GM12874 (cell line): ENCODE measurements at regions not wholly inside any gene's neighbourhood (a gene's known extent, or its start where the extent isn't known, plus 50 kb on each side); places are given as distances from the start of the nearest gene placed in this dataset.

Experiments
- TF ChIP-seq, protein P1 (sequence below): IDR thresholded peaks from 2 replicates; pipeline ENCODE4 v1.5.1; 2011; ENCODE audit warnings: low read depth, mild to moderate bottlenecking, control low read depth, low read length, moderate library complexity; ENCODE audit not compliant: insufficient read depth

DNA sequence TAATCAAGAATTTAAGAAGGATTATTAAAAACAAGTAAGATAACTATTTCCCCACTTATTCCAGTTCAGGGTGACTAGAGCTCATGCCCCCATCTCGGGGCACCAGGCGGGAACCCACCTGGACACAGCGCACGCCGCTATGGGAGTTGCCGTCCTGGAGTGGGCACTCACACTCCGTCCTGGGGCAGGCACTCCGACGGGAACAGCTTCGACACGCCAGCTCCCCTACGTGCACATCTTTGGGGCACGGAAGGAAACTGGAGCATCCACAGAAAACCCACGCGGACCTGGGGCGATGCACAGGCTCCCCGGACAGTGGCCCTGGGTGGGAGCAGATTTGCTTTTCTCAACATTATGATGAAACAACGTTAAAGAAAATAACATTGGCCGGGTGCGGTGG is 52.0 kb upstream of the GATA5 start:
- TF ChIP-seq, protein P1, sequence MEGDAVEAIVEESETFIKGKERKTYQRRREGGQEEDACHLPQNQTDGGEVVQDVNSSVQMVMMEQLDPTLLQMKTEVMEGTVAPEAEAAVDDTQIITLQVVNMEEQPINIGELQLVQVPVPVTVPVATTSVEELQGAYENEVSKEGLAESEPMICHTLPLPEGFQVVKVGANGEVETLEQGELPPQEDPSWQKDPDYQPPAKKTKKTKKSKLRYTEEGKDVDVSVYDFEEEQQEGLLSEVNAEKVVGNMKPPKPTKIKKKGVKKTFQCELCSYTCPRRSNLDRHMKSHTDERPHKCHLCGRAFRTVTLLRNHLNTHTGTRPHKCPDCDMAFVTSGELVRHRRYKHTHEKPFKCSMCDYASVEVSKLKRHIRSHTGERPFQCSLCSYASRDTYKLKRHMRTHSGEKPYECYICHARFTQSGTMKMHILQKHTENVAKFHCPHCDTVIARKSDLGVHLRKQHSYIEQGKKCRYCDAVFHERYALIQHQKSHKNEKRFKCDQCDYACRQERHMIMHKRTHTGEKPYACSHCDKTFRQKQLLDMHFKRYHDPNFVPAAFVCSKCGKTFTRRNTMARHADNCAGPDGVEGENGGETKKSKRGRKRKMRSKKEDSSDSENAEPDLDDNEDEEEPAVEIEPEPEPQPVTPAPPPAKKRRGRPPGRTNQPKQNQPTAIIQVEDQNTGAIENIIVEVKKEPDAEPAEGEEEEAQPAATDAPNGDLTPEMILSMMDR: no peak

DNA sequence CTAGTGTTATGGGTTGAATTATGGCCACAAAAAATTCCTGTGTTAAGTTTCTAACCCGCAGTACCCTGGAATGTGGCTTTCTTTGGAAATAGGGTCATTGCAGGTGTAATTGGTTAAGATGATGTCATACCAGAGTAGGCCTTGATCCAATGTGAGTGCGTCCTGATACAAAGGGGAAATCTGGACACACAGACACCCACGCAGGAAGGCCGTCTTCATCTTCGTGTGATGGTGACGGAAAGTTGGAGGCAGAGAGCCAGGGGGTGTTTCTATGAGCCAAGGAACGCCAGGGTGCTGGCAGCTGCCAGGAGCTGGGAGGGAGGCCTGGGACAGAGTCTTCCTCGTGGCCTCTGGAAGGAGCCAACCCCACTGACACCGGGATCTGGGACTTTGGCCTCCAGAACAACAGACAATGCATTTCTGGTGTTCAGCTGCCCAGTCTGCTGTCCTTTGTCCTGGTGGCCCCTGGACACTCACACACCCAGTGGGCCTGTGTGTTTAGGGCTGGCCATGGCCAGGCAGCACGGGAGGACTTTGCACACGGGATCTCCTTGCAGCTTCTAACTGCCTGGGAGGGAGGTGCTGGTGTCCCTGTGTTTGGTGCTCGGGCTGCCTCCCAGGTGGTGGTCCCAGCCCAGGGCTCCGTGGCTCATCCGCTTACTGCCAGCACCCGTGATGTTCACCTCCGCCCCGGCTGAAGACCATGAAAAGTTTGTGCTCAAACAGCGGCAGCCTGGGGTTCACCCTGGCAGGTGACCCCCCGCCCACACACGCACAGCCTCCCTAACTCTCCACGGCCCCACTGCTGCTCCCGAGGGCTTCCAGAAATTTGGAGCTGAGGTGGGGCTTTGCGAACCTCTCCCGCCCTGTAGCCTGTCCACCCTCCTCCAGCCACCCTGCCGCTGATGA is 53.4 kb upstream of the GATA5 start:
- TF ChIP-seq, protein P1: no peak

DNA sequence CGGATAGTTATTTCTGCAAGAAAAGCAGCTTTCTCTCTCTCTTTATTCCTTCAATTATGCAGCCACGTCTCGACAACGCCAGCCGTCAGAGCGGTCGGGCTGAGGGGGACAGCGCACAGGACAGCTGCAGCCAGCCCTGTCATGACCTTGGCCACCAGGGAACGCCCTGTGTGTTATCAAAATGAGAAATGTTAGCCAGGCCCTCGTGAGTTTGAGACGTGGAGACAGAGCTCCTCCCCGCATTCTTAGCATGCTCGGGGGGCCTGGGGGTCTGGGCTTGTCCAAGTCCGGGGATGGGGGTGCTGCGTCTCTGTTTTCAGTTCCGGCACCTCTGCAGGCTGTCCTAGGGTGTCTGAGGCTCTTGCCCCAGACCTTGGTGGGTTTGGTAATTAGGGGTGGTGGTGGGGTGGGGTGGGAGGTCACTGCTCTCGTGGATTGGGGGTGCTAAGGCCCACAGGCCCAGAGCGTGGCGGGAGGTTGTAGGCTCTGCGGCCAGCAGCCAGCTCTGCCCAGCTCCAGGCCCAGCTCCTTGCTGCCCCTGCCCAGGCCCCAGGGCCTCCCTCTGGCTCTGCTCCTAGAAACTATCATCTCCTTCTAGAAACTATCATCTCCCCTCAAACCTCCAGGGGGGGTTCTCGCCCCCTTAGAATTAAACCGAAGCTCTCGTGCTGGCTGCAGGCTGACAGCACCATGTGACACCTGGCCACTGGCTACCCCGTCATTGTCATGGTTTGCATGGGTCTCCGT is 54.3 kb upstream of the GATA5 start:
- TF ChIP-seq, protein P1: no peak

DNA sequence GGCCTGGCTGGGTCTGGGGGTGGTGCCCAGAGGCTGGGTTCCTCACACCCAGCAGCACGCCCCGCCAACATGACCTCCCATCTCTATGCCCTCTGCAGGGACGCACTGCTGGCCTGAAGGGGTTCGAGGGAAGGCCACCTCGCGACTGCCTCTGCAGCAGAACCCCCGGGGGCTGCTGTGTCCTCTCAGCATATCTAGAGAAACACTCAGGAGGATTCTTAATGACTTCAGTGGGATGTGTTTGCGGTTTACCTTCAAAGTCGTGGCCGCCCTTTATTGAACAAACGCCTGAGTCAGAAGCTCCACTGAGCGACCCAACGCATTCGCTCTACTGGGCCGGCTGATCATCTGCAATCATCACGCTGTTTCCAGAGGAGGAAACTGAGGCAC is 54.8 kb upstream of the GATA5 start:
- TF ChIP-seq, protein P1: no peak

DNA sequence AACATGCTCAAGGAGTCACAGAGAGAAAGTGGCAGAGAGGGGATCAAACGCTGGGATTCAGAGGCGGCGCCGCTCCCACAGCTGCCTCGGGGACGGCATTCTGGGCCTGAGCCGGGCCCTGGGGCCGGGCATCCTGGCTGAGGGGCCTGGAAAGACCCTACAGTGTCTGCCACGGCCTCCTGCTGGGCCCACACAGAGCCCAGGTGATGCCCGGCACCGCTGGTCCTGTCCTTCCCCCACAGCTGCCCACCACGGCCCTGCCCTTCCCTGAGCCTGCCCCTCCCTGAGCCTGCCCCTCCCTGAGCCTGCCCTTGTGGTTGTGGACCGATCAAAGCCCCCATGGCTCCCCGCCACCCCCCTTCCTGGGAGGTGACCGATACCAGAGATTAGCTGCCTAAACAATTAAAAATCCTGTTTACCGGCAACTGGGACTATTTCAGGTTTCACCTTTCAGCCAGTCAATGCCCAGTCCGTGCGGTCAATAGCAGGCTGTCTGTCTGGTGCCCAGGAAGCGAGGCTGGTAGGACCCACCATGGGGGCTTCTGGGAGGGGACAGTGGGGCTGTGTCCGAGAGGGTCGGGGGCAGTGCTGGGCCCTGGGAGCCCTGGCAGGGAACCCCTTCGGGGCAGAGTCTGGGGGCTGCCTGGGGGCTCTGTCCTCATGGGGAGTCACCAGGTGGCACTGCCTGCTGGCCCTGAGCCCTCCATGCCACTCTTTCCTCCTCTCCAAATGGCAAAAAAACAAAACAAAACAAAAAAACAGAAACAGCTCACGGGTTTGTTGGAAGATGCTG is 55.4 kb upstream of the GATA5 start:
- TF ChIP-seq, protein P1: no peak

DNA sequence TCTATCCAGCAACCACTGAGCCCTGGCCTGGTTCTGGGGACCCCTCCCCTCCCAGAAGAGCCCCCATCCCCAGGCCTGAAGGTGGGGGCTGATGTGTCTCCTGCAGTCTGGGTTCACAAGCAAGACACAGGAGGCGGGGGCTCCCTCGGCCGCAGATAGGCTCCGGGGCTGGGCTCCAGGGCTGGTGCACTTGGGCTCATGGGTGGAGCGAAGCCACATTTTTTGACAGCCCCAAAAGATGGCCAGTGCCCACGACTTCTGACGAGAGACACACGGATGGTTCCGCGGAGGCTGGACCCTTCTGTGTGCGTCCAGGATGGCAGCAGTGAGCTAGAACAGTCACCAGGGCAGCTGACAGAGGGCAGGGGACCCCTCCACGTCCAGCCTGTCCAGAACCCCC is 57.1 kb upstream of the GATA5 start:
- TF ChIP-seq, protein P1: no peak
